NOMO-1 treated with DMSO at 0.1 percent for 48 hours (cell line): ENCODE measurements at regions not wholly inside any gene's neighbourhood (a gene's known extent, or its start where the extent isn't known, plus 50 kb on each side); places are given as distances from the start of the nearest gene placed in this dataset.

Experiments used
- DNase-seq: peaks from one replicate; lab custom pipeline; 2025; ENCODE audit not compliant: unreplicated experiment; lab: John Stamatoyannopoulos, UW

- DNase-seq: no peak
These were observed 319.6 kb downstream of the GLRX3 start for GRCh38 chr10:130455791-130456190.

GRCh38 chr10:130456616-130457015 lies 320.4 kb downstream of the GLRX3 start:
- no peak for DNase-seq

- no peak for DNase-seq
These were observed 322.3 kb downstream of the GLRX3 start for GRCh38 chr10:130458509-130458908.

- DNase-seq: no peak
These were observed 322.8 kb downstream of the GLRX3 start for GRCh38 chr10:130459011-130459410.

GRCh38 chr10:130459851-130460490 lies 323.8 kb downstream of the GLRX3 start:
- DNase-seq: no peak

- DNase-seq: no peak
These were observed 325.4 kb downstream of the GLRX3 start for GRCh38 chr10:130461631-130462030.

GRCh38 chr10:130463104-130463875 lies 327.1 kb downstream of the GLRX3 start:
- DNase-seq: no peak

- DNase-seq: no peak
These were observed 327.7 kb downstream of the GLRX3 start for GRCh38 chr10:130463876-130464364.

- no peak for DNase-seq
These were observed 328.2 kb downstream of the GLRX3 start for GRCh38 chr10:130464426-130464825.

- no peak for DNase-seq
These were observed 330.2 kb downstream of the GLRX3 start for GRCh38 chr10:130466271-130466997.

- no peak for DNase-seq
These were observed 334.1 kb downstream of the GLRX3 start for GRCh38 chr10:130470286-130470685.

- DNase-seq: no peak
These were observed 334.8 kb downstream of the GLRX3 start for GRCh38 chr10:130470973-130471372.

- no peak for DNase-seq
These were observed 335.3 kb downstream of the GLRX3 start for GRCh38 chr10:130471486-130471885.

GRCh38 chr10:130472236-130472635 lies 336.0 kb downstream of the GLRX3 start:
- no peak for DNase-seq

- no peak for DNase-seq
These were observed 338.4 kb downstream of the GLRX3 start for GRCh38 chr10:130474591-130474990.

- no peak for DNase-seq
These were observed 341.2 kb downstream of the GLRX3 start for GRCh38 chr10:130477360-130477759.

- no peak for DNase-seq
These were observed 343.0 kb downstream of the GLRX3 start for GRCh38 chr10:130479146-130479545.

- DNase-seq: no peak
These were observed 343.7 kb downstream of the GLRX3 start for GRCh38 chr10:130479926-130480325.

- no peak for DNase-seq
These were observed 344.3 kb downstream of the GLRX3 start for GRCh38 chr10:130480491-130480890.

GRCh38 chr10:130481076-130481930 lies 345.1 kb downstream of the GLRX3 start:
- DNase-seq: no peak

GRCh38 chr10:130481936-130482335 lies 345.7 kb downstream of the GLRX3 start:
- DNase-seq: no peak
